OCI-LY7 (cell line): ENCODE measurements at regions not wholly inside any gene's neighbourhood (a gene's known extent, or its start where the extent isn't known, plus 50 kb on each side); places are given as distances from the start of the nearest gene placed in this dataset.

Experiments used
- EZH2phosphoT487 ChIP-seq: fragments of 200-600 bp; sonication (generic); IDR thresholded peaks from 2 replicates; pipeline ENCODE4 v1.6.1; 2018; ENCODE audit warnings: low read depth, borderline replicate concordance, mild to moderate bottlenecking, mixed run types, antibody characterized with exemption, low read length, moderate library complexity, mixed read lengths
- TF ChIP-seq, protein P1 (sequence below): fragments of 200-600 bp; sonication (generic); conservative IDR thresholded peaks from 2 replicates; pipeline ENCODE4 v1.5.1; 2014; ENCODE audit warnings: mild to moderate bottlenecking, antibody characterized with exemption, low read length, moderate library complexity, mixed read lengths

DNA sequence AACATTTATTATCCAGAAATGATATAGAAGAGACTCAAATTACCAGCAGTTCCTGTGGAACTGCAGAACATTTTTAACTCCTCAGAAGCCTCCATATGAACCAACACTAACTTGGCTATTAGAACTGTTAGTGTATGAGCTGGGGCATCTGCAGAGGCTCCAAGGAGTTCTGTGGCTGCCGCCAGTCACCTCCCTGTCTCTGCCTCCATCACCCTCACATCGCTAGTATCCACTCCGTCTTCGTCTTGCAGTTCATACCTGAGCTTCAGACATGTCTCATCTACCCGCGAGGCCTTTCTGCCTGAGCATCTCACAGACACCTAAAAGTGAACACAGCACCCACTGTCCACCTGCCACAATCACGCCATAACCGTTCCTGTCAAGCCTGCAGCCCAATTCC, 89.5 kb upstream of the CST7 start:
- TF ChIP-seq, protein P1, sequence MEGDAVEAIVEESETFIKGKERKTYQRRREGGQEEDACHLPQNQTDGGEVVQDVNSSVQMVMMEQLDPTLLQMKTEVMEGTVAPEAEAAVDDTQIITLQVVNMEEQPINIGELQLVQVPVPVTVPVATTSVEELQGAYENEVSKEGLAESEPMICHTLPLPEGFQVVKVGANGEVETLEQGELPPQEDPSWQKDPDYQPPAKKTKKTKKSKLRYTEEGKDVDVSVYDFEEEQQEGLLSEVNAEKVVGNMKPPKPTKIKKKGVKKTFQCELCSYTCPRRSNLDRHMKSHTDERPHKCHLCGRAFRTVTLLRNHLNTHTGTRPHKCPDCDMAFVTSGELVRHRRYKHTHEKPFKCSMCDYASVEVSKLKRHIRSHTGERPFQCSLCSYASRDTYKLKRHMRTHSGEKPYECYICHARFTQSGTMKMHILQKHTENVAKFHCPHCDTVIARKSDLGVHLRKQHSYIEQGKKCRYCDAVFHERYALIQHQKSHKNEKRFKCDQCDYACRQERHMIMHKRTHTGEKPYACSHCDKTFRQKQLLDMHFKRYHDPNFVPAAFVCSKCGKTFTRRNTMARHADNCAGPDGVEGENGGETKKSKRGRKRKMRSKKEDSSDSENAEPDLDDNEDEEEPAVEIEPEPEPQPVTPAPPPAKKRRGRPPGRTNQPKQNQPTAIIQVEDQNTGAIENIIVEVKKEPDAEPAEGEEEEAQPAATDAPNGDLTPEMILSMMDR, result no peak
- TF ChIP-seq EZH2phosphoT487, result no peak
